SK-N-SH (cell line): ENCODE measurements at regions not wholly inside any gene's neighbourhood (a gene's known extent, or its start where the extent isn't known, plus 50 kb on each side); places are given as distances from the start of the nearest gene placed in this dataset.

Experiments used
- CTCF ChIA-PET: fragments of 300-600, 350-600 bp; formaldehyde crosslinking; extraction: SDS; loops from one replicate; lab custom pipeline; 2021; lab: Yijun Ruan, JAX
- POLR2A ChIA-PET: fragments of 350-600 bp; sonication (Branson Sonifier 250); formaldehyde crosslinking; extraction: SDS; loops from one replicate; lab custom pipeline; 2020; ENCODE audit warnings: antibody characterized with exemption, inconsistent platforms; lab: Yijun Ruan, JAX
- DNase-seq: peaks from one replicate; pipeline ENCODE4 v3.0.0; 2012
- H2AFZ ChIP-seq: fragments of 200-600 bp; sonication (generic); 2 replicates; pipeline ENCODE4 v1.8.1; 2016; ENCODE audit warnings: antibody characterized with exemption, mild to moderate bottlenecking, low read depth
- H3F3A ChIP-seq: fragments of 200-600 bp; sonication (generic); replicated peaks from 2 replicates; pipeline ENCODE3; 2016; ENCODE audit warnings: antibody characterized with exemption, mild to moderate bottlenecking; ENCODE audit not compliant: insufficient read depth
- H3K27ac ChIP-seq, 2 experiments: fragments of 200-500 bp in 1 of 2; fragments of 200-600 bp in 1 of 2; sonication (Bioruptor generic) in 1 of 2; sonication (generic), shearing (Covaris generic) in 1 of 2; 2 replicates each; pipeline versions ENCODE4 v1.5.1 to v1.6.1; 2014 to 2016; ENCODE audit warnings: low read depth in 2 of 2, inconsistent platforms in 1 of 2, low read length in 1 of 2, mild to moderate bottlenecking in 1 of 2, mixed read lengths in 1 of 2
- H3K27me3 ChIP-seq: fragments of 200-600 bp; sonication (generic), shearing (Covaris generic); 2 replicates; pipeline ENCODE4 v1.6.1; 2016; ENCODE audit warnings: mixed run types; ENCODE audit not compliant: insufficient read depth
- H3K36me3 ChIP-seq, 2 experiments: fragments of 200-500 bp in 1 of 2; fragments of 200-600 bp in 1 of 2; sonication (Bioruptor generic) in 1 of 2; sonication (generic) in 1 of 2; replicated peaks in 1 of 2; 2 replicates each; pipeline versions ENCODE3 to v1.5.1; 2014 to 2016; ENCODE audit warnings: low read length in 1 of 2, mild to moderate bottlenecking in 1 of 2; ENCODE audit not compliant: insufficient read depth in 2 of 2, control insufficient read depth in 1 of 2
- H3K4me1 ChIP-seq, 2 experiments: fragments of 200-500 bp in 1 of 2; fragments of 200-600 bp in 1 of 2; sonication (Bioruptor generic) in 1 of 2; sonication (generic), shearing (Covaris generic) in 1 of 2; 2 replicates each; pipeline versions ENCODE4 v1.5.1 to v1.6.1; 2014 to 2016; ENCODE audit warnings: low read depth in 1 of 2, low read length in 1 of 2, mixed run types in 1 of 2; ENCODE audit not compliant: insufficient read depth in 2 of 2, control insufficient read depth in 1 of 2
- H3K4me2 ChIP-seq: fragments of 200-600 bp; sonication (generic), shearing (Covaris generic); 2 replicates; pipeline ENCODE4 v1.6.1; 2017; ENCODE audit warnings: mixed run types
- H3K4me3 ChIP-seq, 2 experiments: fragments of 200-500 bp in 1 of 2; fragments of 200-600 bp in 1 of 2; sonication (Bioruptor generic) in 1 of 2; sonication (generic), shearing (Covaris generic) in 1 of 2; 2 replicates each; pipeline versions ENCODE4 v1.5.1 to v1.8.1; 2014 to 2016; ENCODE audit warnings: low read depth in 2 of 2, inconsistent platforms in 1 of 2, low read length in 1 of 2, mild to moderate bottlenecking in 1 of 2, mixed read lengths in 1 of 2, moderate library complexity in 1 of 2
- H3K79me2 ChIP-seq: fragments of 200-600 bp; sonication (generic); 2 replicates; pipeline ENCODE4 v1.8.1; 2017; ENCODE audit warnings: mild to moderate bottlenecking; ENCODE audit not compliant: insufficient read depth
- H3K9ac ChIP-seq: fragments of 200-600 bp; sonication (generic); 2 replicates; pipeline ENCODE4 v1.6.1; 2017; ENCODE audit warnings: mixed run types
- H3K9me2 ChIP-seq: fragments of 200-600 bp; sonication (generic); 2 replicates; pipeline ENCODE4 v1.6.1; 2017; ENCODE audit warnings: mixed run types
- H3K9me3 ChIP-seq: fragments of 200-600 bp; sonication (generic); 2 replicates; pipeline ENCODE4 v1.6.1; 2017; ENCODE audit warnings: mixed run types, mild to moderate bottlenecking, moderate library complexity
- H4K20me1 ChIP-seq: fragments of 200-600 bp; sonication (generic); 2 replicates; pipeline ENCODE4 v1.6.1; 2017; ENCODE audit warnings: mild to moderate bottlenecking, mixed run types; ENCODE audit not compliant: insufficient read depth
- CHD2 ChIP-seq: fragments of 150-350 bp; IDR thresholded peaks from 2 replicates; pipeline ENCODE4 v1.6.1; 2018; ENCODE audit warnings: low read length; ENCODE audit not compliant: partially characterized antibody
- CTCF ChIP-seq: fragments of 200-600 bp; sonication (generic); IDR thresholded peaks from 2 replicates; pipeline ENCODE4 v1.6.1; 2017; ENCODE audit warnings: antibody characterized with exemption, mild to moderate bottlenecking, moderate library complexity
- EZH2phosphoT487 ChIP-seq: fragments of 200-600 bp; sonication (generic); IDR thresholded peaks from 2 replicates; pipeline ENCODE4 v1.6.1; 2017; ENCODE audit warnings: low read depth, mixed run types, mild to moderate bottlenecking, antibody characterized with exemption, moderate library complexity, borderline replicate concordance
- FOSL2 ChIP-seq: IDR thresholded peaks from 2 replicates; pipeline ENCODE4 v1.4.0; 2012; ENCODE audit warnings: low read depth, mild to moderate bottlenecking, moderate library complexity, borderline replicate concordance
- FOXM1 ChIP-seq: IDR thresholded peaks from 2 replicates; pipeline ENCODE4 v1.4.0; 2012; ENCODE audit warnings: low read depth, mild to moderate bottlenecking
- GATA2 ChIP-seq: sonication (generic); formaldehyde crosslinking; IDR thresholded peaks from 2 replicates; pipeline ENCODE4 v1.5.0; 2020; ENCODE audit warnings: mild to moderate bottlenecking, missing genetic modification reagents
- MEF2A ChIP-seq: IDR thresholded peaks from 2 replicates; pipeline ENCODE4 v1.4.0; 2012; ENCODE audit warnings: low read depth, borderline replicate concordance
- MXI1 ChIP-seq: IDR thresholded peaks from 2 replicates; pipeline ENCODE4 v1.6.1; 2012; ENCODE audit warnings: mild to moderate bottlenecking, low read depth, low read length, improper control_type of control experiment
- NFIC ChIP-seq: IDR thresholded peaks from 2 replicates; pipeline ENCODE4 v1.4.0; 2012; ENCODE audit warnings: borderline replicate concordance
- RCOR1 ChIP-seq: fragments of 150-350 bp; IDR thresholded peaks from 2 replicates; pipeline ENCODE4 v1.6.1; 2017; ENCODE audit warnings: antibody characterized with exemption, low read length
- RFX5 ChIP-seq: IDR thresholded peaks from 2 replicates; pipeline ENCODE4 v1.6.1; 2012; ENCODE audit warnings: mild to moderate bottlenecking, improper control_type of control experiment, low read length
- TCF12 ChIP-seq: IDR thresholded peaks from 2 replicates; pipeline ENCODE4 v1.4.0; 2012
- TEAD4 ChIP-seq: IDR thresholded peaks from 2 replicates; pipeline ENCODE4 v1.4.0; 2012; ENCODE audit warnings: mild to moderate bottlenecking, borderline replicate concordance; ENCODE audit not compliant: insufficient read depth
- USF1 ChIP-seq: IDR thresholded peaks from 2 replicates; pipeline ENCODE4 v1.4.0; 2012; ENCODE audit warnings: low read depth, borderline replicate concordance
- USF2 ChIP-seq: fragments of 150-350 bp; IDR thresholded peaks from 2 replicates; pipeline ENCODE4 v1.6.1; 2017; ENCODE audit warnings: antibody characterized with exemption, low read length, low read depth, borderline replicate concordance
- ZBTB33 ChIP-seq: IDR thresholded peaks from 2 replicates; pipeline ENCODE4 v1.4.0; 2012; ENCODE audit warnings: low read depth, borderline replicate concordance
- WGBS: methylation state at CpG from one replicate; pipeline ENCODE4 v1.1.6; 2017; ENCODE audit warnings: low lambda C conversion rate; 5-methylcytosine and 5-hydroxymethylcytosine counted together

- ChIA-PET POLR2A (no interaction called here), CTCF (interaction anchor here (1.6 to 1.8 kb wide), 2 partner anchors 12 to 14 kb away, joined by 4 to 7 read pairs; no protein-coding TSS in a partner anchor)
- no peak overlapping the region for H3K4me2 ChIP-seq
- H3K27ac ChIP-seq, result no peak overlapping the region
- no peak overlapping the region for H2AFZ ChIP-seq
- no peak overlapping the region for H3K4me3 ChIP-seq
- no peaks in the 10 kb centered on the region for H3F3A ChIP-seq
- 95% methylated on average over 1 of the region's 1 CpG for WGBS
- H4K20me1 ChIP-seq, result no peaks in the 10 kb centered on the region
- no peak for TF ChIP-seq ZBTB33
- TF ChIP-seq GATA2 (CRISPR knock-in tag), result no peak
- TF ChIP-seq RCOR1, result no peak
- no peak for TF ChIP-seq MXI1
- TF ChIP-seq TEAD4, result no peak
- no peak for TF ChIP-seq FOXM1
- no peak for TF ChIP-seq MEF2A
- no peak for TF ChIP-seq FOSL2
- TF ChIP-seq, all 33 proteins: peak for 0
- no peaks in the 10 kb centered on the region for H3K9me2 ChIP-seq
- no peak overlapping the region for H3K9ac ChIP-seq
- no peaks in the 10 kb centered on the region for H3K27me3 ChIP-seq
- DNase-seq, result no peak
- no peaks in the 10 kb centered on the region for H3K9me3 ChIP-seq
- peaks cover 0 to 15% of the 10 kb centered on the region in 2 experiments; a peak in 2 of 4 replicates for H3K4me1 ChIP-seq
- H3K79me2 ChIP-seq, result no peaks in the 10 kb centered on the region
- no peaks in the 10 kb centered on the region for H3K36me3 ChIP-seq
Observed at GRCh38 chr13:73779881-73780280, 354.3 kb downstream of the KLF12 start.

- no peak for DNase-seq
- no peaks in the 10 kb centered on the region for H3K9me3 ChIP-seq
- POLR2A ChIA-PET, result no interaction called here
- H3F3A ChIP-seq, result no peaks in the 10 kb centered on the region
- 96% methylated on average over 16 of the region's 17 CpGs for WGBS
- TF ChIP-seq CHD2, result no peak
- TF ChIP-seq, all 33 proteins: peak for 0
- Histone ChIP-seq H3K27ac (no peak overlapping the region), H2AFZ (no peak overlapping the region), H3K79me2 (no peaks in the 10 kb centered on the region), H3K27me3 (no peaks in the 10 kb centered on the region), H3K4me2 (no peak overlapping the region), H3K9me2 (no peaks in the 10 kb centered on the region), H3K4me3 (no peak overlapping the region), H4K20me1 (no peaks in the 10 kb centered on the region), H3K36me3 (peaks cover 3% of the 10 kb centered on the region in 2 experiments), H3K4me1 (peaks cover 0 to 15% of the 10 kb centered on the region in 2 experiments; a peak in 2 of 4 replicates), H3K9ac (no peak overlapping the region)
- CTCF ChIA-PET, result interaction anchor here (1.3 to 1.8 kb wide), 4 partner anchors 10 to 1441 kb away, joined by 3 to 7 read pairs (median 6); no protein-coding TSS in a partner anchor
Observed at GRCh38 chr13:73778242-73778864, 355.9 kb downstream of the KLF12 start.

GRCh38 chr13:73777134-73777533, 357.1 kb downstream of the KLF12 start:
- Histone ChIP-seq H3F3A (no peaks in the 10 kb centered on the region), H3K79me2 (no peaks in the 10 kb centered on the region), H3K4me2 (no peak overlapping the region), H3K36me3 (peaks cover 3% of the 10 kb centered on the region in 2 experiments), H2AFZ (no peak overlapping the region), H3K9me2 (no peaks in the 10 kb centered on the region), H3K4me1 (peaks cover 0 to 11% of the 10 kb centered on the region in 2 experiments; a peak in 2 of 4 replicates), H3K27ac (no peak overlapping the region), H3K27me3 (no peaks in the 10 kb centered on the region), H3K9me3 (no peaks in the 10 kb centered on the region), H4K20me1 (no peaks in the 10 kb centered on the region), H3K4me3 (no peak overlapping the region), H3K9ac (no peak overlapping the region)
- ChIA-PET POLR2A (no interaction called here), CTCF (no interaction called here)
- 97% methylated on average over 6 of the region's 6 CpGs for WGBS
- DNase-seq, result no peak
- TF ChIP-seq RCOR1, result no peak
- TF ChIP-seq USF1, result no peak
- TF ChIP-seq USF2, result no peak
- no peak for TF ChIP-seq FOXM1
- TF ChIP-seq CTCF, result no peak
- no peak for TF ChIP-seq RFX5
- TF ChIP-seq EZH2phosphoT487, result no peak
- TF ChIP-seq NFIC, result no peak
- no peak for TF ChIP-seq TEAD4
- TF ChIP-seq TCF12, result no peak
